Hematopoietic multipotent progenitor cell treated with erythropoietin and hydrocortisone succinate and interleukin-3 and kit ligand, for 4 days (in vitro differentiated cells): ENCODE measurements at regions not wholly inside any gene's neighbourhood (a gene's known extent, or its start where the extent isn't known, plus 50 kb on each side); places are given as distances from the start of the nearest gene placed in this dataset.
"Not testable (repeated sequence)": the region's sequence is repeated elsewhere in the genome, so short reads cannot be mapped to it uniquely, and the experiment has no call there.

ENCODE experiments used
- DNase-seq: peaks from one replicate; pipeline ENCODE4 v3.0.0-alpha.2; 2015

- DNase-seq, result not testable (repeated sequence)
Observed at GRCh38 chrX:1053600-1053999, 158.8 kb downstream of the CRLF2 start.

- DNase-seq, result no peak
Observed at GRCh38 chrX:1053072-1053471, 159.4 kb downstream of the CRLF2 start.

GRCh38 chrX:1052021-1052420 lies 160.4 kb downstream of the CRLF2 start:
- no peak for DNase-seq

GRCh38 chrX:1051421-1051820 lies 161.0 kb downstream of the CRLF2 start:
- DNase-seq, result no peak

- DNase-seq, result no peak
Observed at GRCh38 chrX:1045680-1046314, 166.7 kb downstream of the CRLF2 start.

GRCh38 chrX:1041091-1041490 lies 171.4 kb downstream of the CRLF2 start:
- DNase-seq, result no peak

GRCh38 chrX:1035931-1036330 lies 176.5 kb downstream of the CRLF2 start:
- DNase-seq, result not testable (repeated sequence)

GRCh38 chrX:1035206-1035605 lies 177.2 kb downstream of the CRLF2 start:
- DNase-seq, result no peak

GRCh38 chrX:1034717-1035116 lies 177.7 kb downstream of the CRLF2 start:
- no peak for DNase-seq

GRCh38 chrX:1031521-1032430 lies 180.7 kb downstream of the CRLF2 start:
- no peak for DNase-seq

GRCh38 chrX:1029494-1029893 lies 183.0 kb downstream of the CRLF2 start:
- DNase-seq, result no peak

- no peak for DNase-seq
Observed at GRCh38 chrX:1027680-1028079, 184.8 kb downstream of the CRLF2 start.

- no peak for DNase-seq
Observed at GRCh38 chrX:1027133-1027532, 185.3 kb downstream of the CRLF2 start.

- peak; percentile 71 for DNase-seq
Observed at GRCh38 chrX:1026263-1027015, 186.0 kb downstream of the CRLF2 start.

GRCh38 chrX:1025413-1025812 lies 187.0 kb downstream of the CRLF2 start:
- peak; percentile 21 for DNase-seq

GRCh38 chrX:1023676-1024075 lies 188.8 kb downstream of the CRLF2 start:
- no peak for DNase-seq

GRCh38 chrX:1021314-1021993 lies 191.0 kb downstream of the CRLF2 start:
- not testable (repeated sequence) for DNase-seq

GRCh38 chrX:1020634-1021166 lies 191.7 kb downstream of the CRLF2 start:
- no peak for DNase-seq

- not testable (repeated sequence) for DNase-seq
Observed at GRCh38 chrX:1016926-1017325, 195.5 kb downstream of the CRLF2 start.

GRCh38 chrX:1016281-1016680 lies 196.2 kb downstream of the CRLF2 start:
- DNase-seq, result not testable (repeated sequence)

GRCh38 chrX:1012678-1013300 lies 199.7 kb downstream of the CRLF2 start:
- DNase-seq, result peak; percentile 9

GRCh38 chrX:1011691-1012283 lies 200.7 kb downstream of the CRLF2 start:
- peak; percentile 54 for DNase-seq
